K562 (cell line): ENCODE measurements at regions not wholly inside any gene's neighbourhood (a gene's known extent, or its start where the extent isn't known, plus 50 kb on each side); places are given as distances from the start of the nearest gene placed in this dataset.

Experiments
- ARNT ChIP-seq, 2 experiments: fragments of 450-650 bp; IDR thresholded peaks; 2 replicates each; pipeline ENCODE4 v1.6.1; 2016; ENCODE audit warnings: mild to moderate bottlenecking in 1 of 2
- CEBPZ ChIP-seq: fragments of 150-350 bp; IDR thresholded peaks from 2 replicates; pipeline ENCODE4 v1.6.1; 2014; ENCODE audit warnings: low read depth, mild to moderate bottlenecking, low read length, borderline replicate concordance
- LARP7 ChIP-seq: fragments of 450-650 bp; IDR thresholded peaks from 2 replicates; pipeline ENCODE4 v1.6.1; 2016
- MECOM ChIP-seq: fragments of 250-450 bp; sonication (Bioruptor Pico); IDR thresholded peaks from 2 replicates; pipeline ENCODE4 v1.8.0; 2022; ENCODE audit warnings: inconsistent platforms
- MYNN ChIP-seq, 2 experiments: sonication (generic); formaldehyde crosslinking in 1 of 2; IDR thresholded peaks; 2 replicates each; pipeline versions ENCODE4 v1.5.0 to v1.6.1; 2016 to 2020; ENCODE audit warnings: antibody characterized with exemption in 1 of 2, missing genetic modification reagents in 1 of 2
- PHTF2 ChIP-seq: fragments of 250-450 bp; sonication (Bioruptor Pico); IDR thresholded peaks from 2 replicates; pipeline ENCODE4 v1.5.0; 2021; ENCODE audit warnings: mild to moderate bottlenecking
- WHSC1 ChIP-seq: IDR thresholded peaks from one replicate; pipeline ENCODE4 v1.6.1; 2012; ENCODE audit warnings: low read length, control low read depth, inconsistent platforms
- TF ChIP-seq, protein P1 (sequence below), 2 experiments: fragments of 450-650 bp; IDR thresholded peaks; 2 replicates each; pipeline ENCODE4 v1.6.1; 2018; ENCODE audit warnings: mild to moderate bottlenecking in 2 of 2, low read depth in 1 of 2; ENCODE audit not compliant: partially characterized antibody in 2 of 2
- TF ChIP-seq, protein P2 (sequence below): sonication (generic); formaldehyde crosslinking; IDR thresholded peaks from 2 replicates; pipeline ENCODE4 v1.8.1; 2022; ENCODE audit warnings: missing genetic modification reagents

DNA sequence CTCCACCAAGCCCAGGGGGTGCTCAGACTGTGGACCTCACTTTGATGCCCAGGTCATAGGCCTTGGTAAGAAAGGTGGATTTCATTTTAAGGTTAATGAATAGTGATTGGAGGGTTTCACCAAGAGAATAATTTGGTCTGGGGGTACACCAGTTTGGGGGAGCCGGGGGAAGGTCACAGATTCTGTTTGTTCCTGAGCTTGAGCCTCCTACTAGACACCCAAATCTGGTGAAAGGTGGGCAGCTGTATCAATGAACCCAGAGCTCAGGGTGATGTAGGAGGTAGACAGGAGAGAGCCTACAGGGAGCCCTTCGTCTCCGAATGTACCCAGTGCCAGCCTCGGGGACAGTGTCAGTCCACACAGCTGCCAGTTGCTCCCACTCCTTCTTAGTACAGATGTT is 63.7 kb upstream of the ATP12A start (continued):
- TF ChIP-seq, protein P1, sequence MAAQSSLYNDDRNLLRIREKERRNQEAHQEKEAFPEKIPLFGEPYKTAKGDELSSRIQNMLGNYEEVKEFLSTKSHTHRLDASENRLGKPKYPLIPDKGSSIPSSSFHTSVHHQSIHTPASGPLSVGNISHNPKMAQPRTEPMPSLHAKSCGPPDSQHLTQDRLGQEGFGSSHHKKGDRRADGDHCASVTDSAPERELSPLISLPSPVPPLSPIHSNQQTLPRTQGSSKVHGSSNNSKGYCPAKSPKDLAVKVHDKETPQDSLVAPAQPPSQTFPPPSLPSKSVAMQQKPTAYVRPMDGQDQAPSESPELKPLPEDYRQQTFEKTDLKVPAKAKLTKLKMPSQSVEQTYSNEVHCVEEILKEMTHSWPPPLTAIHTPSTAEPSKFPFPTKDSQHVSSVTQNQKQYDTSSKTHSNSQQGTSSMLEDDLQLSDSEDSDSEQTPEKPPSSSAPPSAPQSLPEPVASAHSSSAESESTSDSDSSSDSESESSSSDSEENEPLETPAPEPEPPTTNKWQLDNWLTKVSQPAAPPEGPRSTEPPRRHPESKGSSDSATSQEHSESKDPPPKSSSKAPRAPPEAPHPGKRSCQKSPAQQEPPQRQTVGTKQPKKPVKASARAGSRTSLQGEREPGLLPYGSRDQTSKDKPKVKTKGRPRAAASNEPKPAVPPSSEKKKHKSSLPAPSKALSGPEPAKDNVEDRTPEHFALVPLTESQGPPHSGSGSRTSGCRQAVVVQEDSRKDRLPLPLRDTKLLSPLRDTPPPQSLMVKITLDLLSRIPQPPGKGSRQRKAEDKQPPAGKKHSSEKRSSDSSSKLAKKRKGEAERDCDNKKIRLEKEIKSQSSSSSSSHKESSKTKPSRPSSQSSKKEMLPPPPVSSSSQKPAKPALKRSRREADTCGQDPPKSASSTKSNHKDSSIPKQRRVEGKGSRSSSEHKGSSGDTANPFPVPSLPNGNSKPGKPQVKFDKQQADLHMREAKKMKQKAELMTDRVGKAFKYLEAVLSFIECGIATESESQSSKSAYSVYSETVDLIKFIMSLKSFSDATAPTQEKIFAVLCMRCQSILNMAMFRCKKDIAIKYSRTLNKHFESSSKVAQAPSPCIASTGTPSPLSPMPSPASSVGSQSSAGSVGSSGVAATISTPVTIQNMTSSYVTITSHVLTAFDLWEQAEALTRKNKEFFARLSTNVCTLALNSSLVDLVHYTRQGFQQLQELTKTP (IDR thresholded peaks at IDR 0.05; ENCODE audit: low read depth in 1 of 2, partially characterized antibody in 2 of 2): no peak
- TF ChIP-seq CEBPZ (no peak), WHSC1 (no peak), MYNN (IDR thresholded peaks at IDR 0.05) (no peak), MYNN (CRISPR knock-in tag; IDR thresholded peaks at IDR 0.05) (no peak), MECOM (CRISPR knock-in tag) (no peak), PHTF2 (CRISPR knock-in tag) (no peak), LARP7 (no peak), ARNT (IDR thresholded peaks at IDR 0.05) (no peak)
- TF ChIP-seq, protein P2, sequence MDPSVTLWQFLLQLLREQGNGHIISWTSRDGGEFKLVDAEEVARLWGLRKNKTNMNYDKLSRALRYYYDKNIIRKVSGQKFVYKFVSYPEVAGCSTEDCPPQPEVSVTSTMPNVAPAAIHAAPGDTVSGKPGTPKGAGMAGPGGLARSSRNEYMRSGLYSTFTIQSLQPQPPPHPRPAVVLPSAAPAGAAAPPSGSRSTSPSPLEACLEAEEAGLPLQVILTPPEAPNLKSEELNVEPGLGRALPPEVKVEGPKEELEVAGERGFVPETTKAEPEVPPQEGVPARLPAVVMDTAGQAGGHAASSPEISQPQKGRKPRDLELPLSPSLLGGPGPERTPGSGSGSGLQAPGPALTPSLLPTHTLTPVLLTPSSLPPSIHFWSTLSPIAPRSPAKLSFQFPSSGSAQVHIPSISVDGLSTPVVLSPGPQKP: no peak
